HEK293 (cell line): ENCODE measurements at regions not wholly inside any gene's neighbourhood (a gene's known extent, or its start where the extent isn't known, plus 50 kb on each side); places are given as distances from the start of the nearest gene placed in this dataset.

ENCODE experiments used
- ATF2 ChIP-seq: fragments of 450-650 bp; formaldehyde crosslinking; IDR thresholded peaks from 2 replicates; pipeline ENCODE4 v1.5.1; 2016; ENCODE audit warnings: missing biosample characterization, missing genetic modification characterization, low read depth
- CTCF ChIP-seq: fragments of 450-650 bp; formaldehyde crosslinking; IDR thresholded peaks from 2 replicates; pipeline ENCODE4 v1.5.1; 2016; ENCODE audit warnings: missing biosample characterization, missing genetic modification characterization
- EGR2 ChIP-seq: fragments of 450-650 bp; formaldehyde crosslinking; IDR thresholded peaks from 2 replicates; pipeline ENCODE4 v1.5.1; 2016; ENCODE audit warnings: low read depth, missing biosample characterization, missing genetic modification characterization
- TRIM28 ChIP-seq: IDR thresholded peaks from 2 replicates; pipeline ENCODE4 v1.6.1; 2011; ENCODE audit warnings: low read length, control low read depth, borderline replicate concordance
- ZBTB20 ChIP-seq: fragments of 450-650 bp; formaldehyde crosslinking; IDR thresholded peaks from 2 replicates; pipeline ENCODE4 v1.5.1; 2016; ENCODE audit warnings: missing biosample characterization, missing genetic modification characterization
- ZNF121 ChIP-seq: fragments of 450-650 bp; formaldehyde crosslinking; IDR thresholded peaks from 2 replicates; pipeline ENCODE4 v1.5.1; 2016; ENCODE audit warnings: missing biosample characterization, missing genetic modification characterization
- ZNF2 ChIP-seq: fragments of 450-650 bp; formaldehyde crosslinking; IDR thresholded peaks from 2 replicates; pipeline ENCODE4 v1.5.1; 2016; ENCODE audit warnings: missing biosample characterization, missing genetic modification characterization
- ZNF274 ChIP-seq, 2 experiments: fragments of 200-500 bp in 1 of 2; fragments of 450-650 bp in 1 of 2; sonication (Bioruptor generic) in 1 of 2; formaldehyde crosslinking in 1 of 2; IDR thresholded peaks; 2 replicates each; pipeline versions ENCODE4 v1.5.1 to v1.6.1; 2014 to 2016; ENCODE audit warnings: borderline replicate concordance in 1 of 2, inconsistent platforms in 1 of 2, low read length in 1 of 2, missing biosample characterization in 1 of 2, missing genetic modification characterization in 1 of 2

GRCh38 chr2:173823543-173823939 is 141.6 kb downstream of the SP3 start:
- TF ChIP-seq ZNF121 (tag by site-specific recombination) (no peak), CTCF (tag by site-specific recombination) (no peak), ZNF274 (IDR thresholded peaks at IDR 0.05; ENCODE audit: low read length) (no peak), ZNF274 (tag by site-specific recombination; IDR thresholded peaks at IDR 0.05; ENCODE audit: borderline replicate concordance) (no peak), EGR2 (tag by site-specific recombination) (no peak), ATF2 (tag by site-specific recombination) (no peak), ZNF2 (tag by site-specific recombination) (no peak), TRIM28 (no peak), ZBTB20 (tag by site-specific recombination) (no peak)
